Activated CD8-positive, alpha-beta T cell treated with anti-CD3 and anti-CD28 coated beads, Interleukin-2, amount 10 ng/mL, durations not matched to agents 7 days and 5 days (primary cell): ENCODE measurements at regions not wholly inside any gene's neighbourhood (a gene's known extent, or its start where the extent isn't known, plus 50 kb on each side); places are given as distances from the start of the nearest gene placed in this dataset.

Source experiments
- ATAC-seq: fragments of 150-1000 bp; cut with Tn5 transposase; one replicate; pipeline ENCODE4 v1.10.0; 2021; ENCODE audit warnings: moderate library complexity
- CTCF ChIA-PET: fragments of 350-600 bp; sonication (Branson Sonifier 250); formaldehyde crosslinking; loops from one replicate; lab custom pipeline; 2021; ENCODE audit warnings: antibody characterized with exemption; lab: Charles Lee
- POLR2A ChIA-PET: fragments of 350-600 bp; sonication (Branson Sonifier 250); formaldehyde crosslinking; loops from one replicate; lab custom pipeline; 2021; ENCODE audit warnings: antibody characterized with exemption; lab: Charles Lee
- DNase-seq: peaks from one replicate; pipeline ENCODE4 v3.0.0-alpha.2; 2020
- H3K27ac Mint-ChIP-seq: one replicate; pipeline ENCODE4 v1.8.0; 2021; ENCODE audit warnings: mild to moderate bottlenecking, mixed read lengths
- H3K27me3 Mint-ChIP-seq: one replicate; pipeline ENCODE4 v1.8.0; 2021; ENCODE audit warnings: low read depth, mixed read lengths
- H3K36me3 Mint-ChIP-seq: one replicate; pipeline ENCODE4 v1.8.0; 2021; ENCODE audit warnings: low read depth, mixed read lengths
- H3K4me1 Mint-ChIP-seq: one replicate; pipeline ENCODE4 v1.8.0; 2021; ENCODE audit warnings: low read depth, mixed read lengths
- H3K4me3 Mint-ChIP-seq: one replicate; pipeline ENCODE4 v1.8.0; 2021; ENCODE audit warnings: mild to moderate bottlenecking, mixed read lengths
- H3K9me3 Mint-ChIP-seq: one replicate; pipeline ENCODE4 v1.8.0; 2022; ENCODE audit warnings: mixed read lengths; ENCODE audit not compliant: insufficient read depth

DNA sequence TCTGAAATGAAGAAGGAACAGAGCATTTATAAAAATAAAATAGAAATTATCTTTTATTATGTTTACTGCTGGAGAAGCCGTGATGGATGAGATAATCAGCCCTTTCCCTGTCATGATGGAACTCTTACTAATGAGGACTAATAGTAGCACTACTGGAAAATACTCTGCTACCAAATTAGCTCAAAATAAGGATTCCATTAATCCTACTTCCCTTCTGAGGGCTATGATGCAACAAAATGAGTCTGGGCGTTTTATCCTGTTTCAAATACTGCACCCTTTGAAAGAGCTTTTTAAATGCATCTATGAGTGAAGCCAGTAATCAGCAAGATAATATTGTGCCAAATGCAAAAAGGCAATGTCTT is 59.3 kb upstream of the CARMIL1 start:
- Mint-ChIP-seq H3K27me3 (peaks cover 5% of the 10 kb centered on the region), H3K36me3 (no peaks in the 10 kb centered on the region), H3K4me1 (peaks cover 13% of the 10 kb centered on the region), H3K27ac (no peak overlapping the region), H3K9me3 (no peaks in the 10 kb centered on the region), H3K4me3 (no peak overlapping the region)
- ATAC-seq = no peak
- DNase-seq = no peak
- CTCF ChIA-PET = interaction anchor here (1.5 to 3.1 kb wide), 2 partner anchors 37 to 271 kb away, joined by 3 to 13 read pairs; no protein-coding TSS in a partner anchor
- POLR2A ChIA-PET = no interaction called here

DNA sequence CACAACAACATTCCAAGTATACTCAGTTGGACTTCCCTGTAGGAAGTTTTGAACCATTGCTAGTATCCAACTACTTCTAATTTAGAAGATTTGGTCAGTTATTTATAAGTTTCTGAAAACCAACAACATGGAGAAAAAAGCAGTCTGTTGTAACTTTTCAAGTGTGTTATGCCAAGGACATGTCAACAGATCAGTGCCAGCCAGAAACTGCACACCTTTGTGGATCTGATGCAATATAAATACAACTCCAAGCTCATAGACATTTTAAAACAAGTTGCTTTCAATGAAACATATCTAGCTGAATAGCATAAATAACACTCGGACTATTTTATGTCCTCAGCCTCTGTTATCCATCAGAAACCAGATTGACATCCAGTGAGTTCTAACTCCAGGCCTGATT is 58.3 kb upstream of the CARMIL1 start:
- peaks cover 13% of the 10 kb centered on the region for H3K4me1 Mint-ChIP-seq
- POLR2A ChIA-PET = no interaction called here
- peaks cover 9% of the 10 kb centered on the region for H3K27me3 Mint-ChIP-seq
- CTCF ChIA-PET = interaction anchor here (0.8 to 3.1 kb wide), 3 partner anchors 45 to 336 kb away, joined by 3 to 13 read pairs (median 3); no protein-coding TSS in a partner anchor
- H3K9me3 Mint-ChIP-seq = no peaks in the 10 kb centered on the region
- DNase-seq (no peak), ATAC-seq (no peak)
- H3K36me3 Mint-ChIP-seq = no peaks in the 10 kb centered on the region
- no peak overlapping the region for H3K27ac Mint-ChIP-seq
- no peak overlapping the region for H3K4me3 Mint-ChIP-seq

DNA sequence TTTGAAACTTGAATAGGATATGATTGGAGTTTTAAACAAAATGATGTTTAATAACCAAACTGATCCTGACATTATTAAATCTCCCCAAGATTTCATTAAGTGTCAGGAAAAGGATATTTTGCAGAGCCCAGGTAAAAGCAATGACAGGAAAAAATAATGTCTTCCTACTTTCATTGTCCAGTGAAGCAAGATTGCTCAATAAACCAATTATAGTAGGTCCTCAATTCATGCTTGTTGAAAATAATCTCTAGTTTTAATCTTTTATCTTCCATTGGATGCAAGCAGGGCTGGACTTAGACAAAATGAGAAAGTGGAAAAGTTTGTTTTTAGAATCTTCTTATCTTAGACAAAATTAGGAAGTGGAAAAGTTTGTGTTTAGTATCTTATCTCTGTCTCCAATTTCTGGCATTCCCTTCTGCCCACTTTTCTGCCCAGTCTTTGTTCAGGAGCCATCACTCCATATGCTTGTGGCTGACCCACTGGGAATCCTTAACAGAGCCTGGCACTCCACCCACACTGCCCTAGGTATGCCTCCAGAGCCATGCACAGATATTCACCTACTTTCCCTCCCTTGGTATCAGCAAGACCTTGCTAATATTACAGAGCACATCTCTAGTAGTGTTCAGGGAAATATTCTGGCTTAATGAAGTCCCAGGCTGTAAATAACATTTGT is 57.0 kb upstream of the CARMIL1 start:
- DNase-seq (no peak), ATAC-seq (no peak)
- ChIA-PET POLR2A (interaction anchor here (0.5 kb wide), 1 partner anchor 370 kb away, joined by 3 read pairs; no protein-coding TSS in a partner anchor), CTCF (interaction anchor here (1.0 to 4.5 kb wide), 17 partner anchors 9 to 667 kb away, joined by 3 to 67 read pairs (median 8); no protein-coding TSS in a partner anchor)
- Mint-ChIP-seq H3K4me1 (peaks cover 13% of the 10 kb centered on the region), H3K4me3 (no peak overlapping the region), H3K9me3 (no peaks in the 10 kb centered on the region), H3K27ac (no peak overlapping the region), H3K27me3 (peaks cover 10% of the 10 kb centered on the region), H3K36me3 (no peaks in the 10 kb centered on the region)

DNA sequence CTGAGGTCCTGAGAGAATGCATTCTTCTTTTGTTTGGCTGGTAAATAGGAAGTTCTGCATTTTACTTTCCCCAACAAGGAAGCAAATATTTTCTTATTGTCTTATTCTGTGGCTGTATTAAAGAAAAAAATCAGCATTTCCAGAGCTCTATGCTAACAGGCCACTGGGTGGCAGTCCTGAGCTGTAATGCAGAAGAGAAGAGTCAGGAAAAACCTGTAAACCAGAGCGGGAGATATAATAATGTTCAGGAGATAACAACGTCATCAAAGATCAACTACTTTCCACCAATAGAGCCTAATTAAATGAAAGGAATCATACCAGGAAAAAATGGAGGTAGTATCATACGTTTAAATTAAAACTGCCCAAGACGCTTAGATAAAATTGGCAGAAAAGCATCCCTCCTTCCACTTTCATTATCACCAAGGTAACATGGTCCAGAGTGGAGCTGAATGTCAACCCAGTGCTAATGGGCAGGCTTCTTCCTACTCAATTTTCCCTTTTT is 55.6 kb upstream of the CARMIL1 start:
- ATAC-seq (peak; percentile 49), DNase-seq (peak; percentile 75)
- H3K27me3 Mint-ChIP-seq = peaks cover 10% of the 10 kb centered on the region
- ChIA-PET POLR2A (interaction anchor here (0.9 to 1.1 kb wide), 2 partner anchors 42 to 87 kb away, joined by 3 read pairs; no protein-coding TSS in a partner anchor), CTCF (interaction anchor here (0.7 to 4.5 kb wide), 55 partner anchors 10 to 744 kb away, joined by 3 to 67 read pairs (median 4); no protein-coding TSS in a partner anchor)
- H3K4me3 Mint-ChIP-seq = peak overlapping the region; percentile 52
- no peak overlapping the region for H3K27ac Mint-ChIP-seq
- H3K4me1 Mint-ChIP-seq = peaks cover 13% of the 10 kb centered on the region
- no peaks in the 10 kb centered on the region for H3K9me3 Mint-ChIP-seq
- no peaks in the 10 kb centered on the region for H3K36me3 Mint-ChIP-seq

DNA sequence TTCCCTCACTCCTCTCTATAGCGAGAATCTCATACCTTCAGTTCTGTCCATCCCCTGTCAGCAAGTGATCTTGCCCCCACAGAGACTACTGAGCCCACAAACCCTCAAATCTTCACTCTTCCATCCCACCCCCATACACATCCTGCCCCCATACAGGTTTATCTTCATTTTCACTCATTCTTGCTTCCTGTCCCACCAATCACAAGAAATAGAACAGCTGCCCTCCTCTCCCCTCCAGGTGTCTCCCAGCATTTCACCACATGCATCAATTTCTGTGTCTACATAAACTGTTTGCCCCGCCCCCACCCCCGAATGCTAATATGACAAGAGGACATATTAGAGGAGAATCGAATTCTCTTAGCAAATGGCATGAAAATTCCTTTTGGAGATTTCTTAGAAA is 54.9 kb upstream of the CARMIL1 start:
- ATAC-seq (no peak), DNase-seq (no peak)
- H3K4me3 Mint-ChIP-seq = peak overlapping the region; percentile 52
- no peak overlapping the region for H3K27ac Mint-ChIP-seq
- no peaks in the 10 kb centered on the region for H3K9me3 Mint-ChIP-seq
- H3K36me3 Mint-ChIP-seq = no peaks in the 10 kb centered on the region
- peaks cover 13% of the 10 kb centered on the region for H3K4me1 Mint-ChIP-seq
- ChIA-PET POLR2A (interaction anchor here (1.1 kb wide), 1 partner anchor 88 kb away, joined by 3 read pairs; no protein-coding TSS in a partner anchor), CTCF (interaction anchor here (1.1 to 4.5 kb wide), 35 partner anchors 9 to 658 kb away, joined by 3 to 67 read pairs (median 5); no protein-coding TSS in a partner anchor)
- peaks cover 10% of the 10 kb centered on the region for H3K27me3 Mint-ChIP-seq

DNA sequence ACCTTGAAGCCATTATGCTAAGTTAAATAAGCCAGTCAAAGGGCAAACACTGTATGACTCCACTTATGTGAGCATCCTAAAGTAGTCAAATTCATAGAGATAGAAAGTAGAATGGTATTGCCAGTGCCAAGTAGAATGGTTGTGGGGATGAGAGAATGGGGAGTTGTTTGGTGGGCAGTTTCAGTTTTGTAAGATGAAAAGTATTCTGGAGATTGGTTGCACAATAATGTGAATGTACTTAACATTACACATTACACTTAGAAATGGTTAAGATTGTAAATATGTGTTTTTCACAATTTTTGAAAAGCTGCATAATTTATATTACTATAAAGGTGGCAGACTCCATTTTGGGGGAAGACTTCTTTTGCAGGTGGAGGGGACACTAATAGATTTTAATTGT is 51.3 kb upstream of the CARMIL1 start:
- Mint-ChIP-seq H3K4me1 (peaks cover 13% of the 10 kb centered on the region), H3K27ac (no peak overlapping the region), H3K9me3 (no peaks in the 10 kb centered on the region), H3K36me3 (no peaks in the 10 kb centered on the region), H3K27me3 (peaks cover 9% of the 10 kb centered on the region), H3K4me3 (no peak overlapping the region)
- DNase-seq (no peak), ATAC-seq (no peak)
- POLR2A ChIA-PET = interaction anchor here (0.6 kb wide), 1 partner anchor 90 kb away, joined by 3 read pairs; no protein-coding TSS in a partner anchor
- CTCF ChIA-PET = no interaction called here
